HG03342 (cell line): ENCODE measurements at regions not wholly inside any gene's neighbourhood (a gene's known extent, or its start where the extent isn't known, plus 50 kb on each side); places are given as distances from the start of the nearest gene placed in this dataset.

ENCODE experiments used
- ATAC-seq: cut with Tn5 transposase; IDR thresholded peaks from one replicate; pipeline ENCODE4 v1.9.1; 2021; ENCODE audit warnings: mild to moderate bottlenecking, moderate library complexity; ENCODE audit not compliant: unreplicated experiment

DNA sequence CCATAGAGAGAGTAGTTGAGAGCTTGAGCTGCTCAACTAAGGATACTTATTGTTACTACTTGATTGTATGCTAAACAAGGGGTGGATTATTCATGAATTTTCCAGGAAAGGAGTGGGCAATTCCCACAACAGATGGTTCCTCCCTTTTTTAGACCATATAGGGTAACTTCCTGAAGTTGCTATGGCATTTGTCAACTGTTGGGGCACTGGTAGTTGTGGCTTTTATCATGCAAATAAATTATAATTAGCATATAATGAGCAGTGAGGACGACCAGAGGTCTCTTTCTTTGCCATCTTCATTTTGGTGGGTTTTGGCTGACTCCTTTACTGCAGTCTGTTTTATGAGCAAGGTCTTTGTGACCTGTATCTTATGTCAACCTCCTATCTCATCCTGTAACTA lies 1403.5 kb upstream of the PABPC4L start:
- ATAC-seq, result no peak

DNA sequence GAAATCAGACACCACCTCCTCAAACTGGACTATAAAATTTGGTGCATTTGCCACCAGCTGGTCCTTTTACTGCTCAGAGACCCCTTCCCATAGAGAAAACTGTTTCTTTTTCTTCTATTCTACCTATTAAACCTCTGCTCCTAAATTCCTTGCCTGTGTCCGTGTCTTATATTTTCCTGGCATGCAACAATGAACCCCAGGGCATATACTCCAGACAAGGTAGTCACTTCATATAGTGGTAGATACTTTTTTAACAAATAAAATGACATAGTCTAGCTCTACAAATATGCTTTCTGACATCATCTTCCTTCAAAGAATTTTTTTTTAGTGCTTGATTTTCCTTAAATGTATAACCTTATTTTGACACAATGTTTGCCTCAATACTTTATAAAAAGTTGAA lies 1402.9 kb upstream of the PABPC4L start:
- ATAC-seq, result no peak

DNA sequence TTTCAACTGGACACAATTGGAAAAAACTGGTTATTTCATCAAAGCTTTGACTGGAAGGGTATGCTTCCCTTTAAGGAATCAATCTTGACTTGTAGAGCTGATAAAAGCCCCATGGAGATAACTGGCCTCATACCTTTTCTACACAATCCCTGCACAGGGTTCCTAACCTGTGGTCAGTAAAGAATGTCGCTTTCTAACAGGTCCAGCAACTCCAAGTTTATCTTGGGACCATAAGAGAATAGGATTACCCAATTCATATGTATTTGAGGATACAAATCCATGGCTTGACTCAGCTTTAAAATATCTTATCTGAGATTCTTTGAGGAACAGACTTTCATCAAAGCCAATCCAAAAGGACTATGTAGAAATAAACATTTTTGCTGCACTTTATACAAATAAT lies 1399.8 kb upstream of the PABPC4L start:
- ATAC-seq, result no peak

DNA sequence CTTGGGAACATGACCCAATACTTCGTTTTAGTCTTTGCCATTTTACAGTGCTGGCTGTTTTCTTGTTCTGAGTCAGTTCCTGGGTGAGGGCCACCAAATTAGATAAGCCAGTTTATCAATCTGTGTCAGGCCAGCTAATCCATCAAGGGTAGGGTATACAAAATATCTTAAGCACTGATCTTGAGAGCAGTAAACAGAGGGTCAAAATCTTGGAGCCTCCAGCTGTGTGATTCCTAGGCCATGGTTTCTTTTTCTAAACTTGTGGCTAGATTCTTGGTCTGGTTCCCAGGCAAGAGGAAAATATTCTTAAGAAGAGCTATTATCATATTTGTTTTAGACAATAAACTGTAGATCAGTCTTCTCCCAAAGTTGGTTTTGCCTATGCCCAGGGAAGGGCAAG lies 1396.6 kb upstream of the PABPC4L start:
- ATAC-seq, result no peak

DNA sequence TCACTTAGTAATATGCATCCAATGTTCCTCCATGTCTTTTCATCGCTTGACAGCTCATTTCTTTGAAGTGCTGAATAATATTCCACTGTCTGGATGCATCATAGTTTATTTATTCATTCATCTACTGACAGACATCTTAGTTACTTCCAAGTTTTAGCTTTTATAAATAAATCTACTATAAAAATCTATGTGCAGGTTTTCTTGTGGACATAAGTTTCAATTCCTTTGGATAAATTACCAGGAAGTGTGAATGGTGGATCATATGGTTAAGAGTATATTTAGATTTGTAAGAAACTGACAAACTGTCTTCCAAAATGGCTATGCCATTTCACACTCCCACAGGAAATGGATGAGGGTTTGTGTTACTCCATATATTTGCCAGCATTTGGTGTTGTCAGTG lies 1392.9 kb upstream of the PABPC4L start:
- ATAC-seq, result no peak

DNA sequence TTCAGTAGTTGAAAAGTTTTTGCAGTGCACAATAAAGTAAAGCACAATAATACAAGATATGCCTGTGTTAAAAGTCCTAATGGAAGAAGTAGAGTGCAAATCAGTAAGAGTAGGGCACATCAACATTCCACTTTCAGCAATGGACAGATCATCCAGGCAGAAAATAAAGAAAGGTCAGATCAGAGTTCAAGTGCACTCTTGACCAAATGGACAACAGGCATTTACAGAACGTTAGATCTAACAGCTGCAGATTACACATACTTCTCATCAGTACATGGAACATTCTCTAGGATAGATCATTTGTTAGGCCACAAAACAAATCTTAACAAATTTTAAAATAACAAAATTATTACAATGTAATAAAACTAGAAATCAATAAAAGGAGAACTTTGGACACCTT lies 1373.5 kb upstream of the PABPC4L start:
- no peak for ATAC-seq

DNA sequence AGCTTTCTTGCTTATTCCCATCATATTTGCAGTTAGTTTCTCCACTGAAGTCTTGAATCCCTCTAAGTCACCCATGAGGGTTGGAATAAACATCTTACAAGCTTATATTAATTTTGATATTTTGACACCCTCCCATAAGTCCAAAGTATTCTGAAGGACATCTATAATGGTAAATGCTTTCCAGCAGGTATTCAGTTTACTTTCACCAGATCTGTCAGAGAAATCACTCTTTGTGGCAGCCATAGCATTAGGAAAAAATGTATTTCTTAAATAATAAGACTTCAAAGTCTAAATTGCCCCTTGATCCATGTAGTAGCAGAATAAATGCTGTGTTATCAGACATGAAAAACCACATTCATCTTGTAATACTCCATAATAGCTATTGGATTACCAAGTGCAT lies 1371.7 kb upstream of the PABPC4L start:
- ATAC-seq, result no peak

DNA sequence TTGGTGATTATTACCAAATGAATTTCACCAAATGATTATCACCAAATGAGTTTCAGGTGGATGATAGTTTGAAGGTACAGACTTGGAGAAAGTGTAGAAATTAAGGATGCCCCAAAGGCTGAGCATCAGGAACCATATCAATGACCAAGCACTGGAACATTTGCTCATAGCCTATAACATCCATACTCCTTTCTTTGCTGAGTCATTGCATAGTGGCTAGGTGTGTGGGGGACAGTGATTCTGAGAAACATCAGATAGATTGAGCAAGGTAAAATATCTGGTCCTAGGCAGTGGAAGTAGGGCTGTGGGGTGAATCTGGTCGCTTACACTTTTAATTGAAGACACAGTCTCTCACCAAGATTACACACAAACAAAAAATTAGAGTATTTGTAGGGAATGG lies 1362.5 kb upstream of the PABPC4L start:
- ATAC-seq, result no peak

DNA sequence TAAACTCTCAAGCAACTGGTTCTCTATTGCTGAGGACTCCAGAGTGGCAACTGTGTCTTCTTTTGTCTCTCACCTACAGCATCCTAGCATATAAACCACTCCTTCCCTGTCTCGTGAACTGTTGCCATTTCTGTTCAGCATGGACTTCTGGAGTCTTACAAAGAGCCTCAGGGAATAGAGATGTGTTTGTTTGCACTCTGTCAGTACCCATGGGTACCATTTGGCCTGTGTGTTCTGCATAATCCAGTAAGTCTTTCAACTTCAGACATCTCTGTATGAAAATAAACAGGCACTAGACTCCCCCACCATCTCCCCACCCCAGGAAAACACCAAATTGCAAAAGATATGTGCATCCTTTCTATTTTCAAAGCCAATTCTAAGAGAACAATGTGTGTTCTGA lies 1351.6 kb upstream of the PABPC4L start:
- ATAC-seq, result no peak

DNA sequence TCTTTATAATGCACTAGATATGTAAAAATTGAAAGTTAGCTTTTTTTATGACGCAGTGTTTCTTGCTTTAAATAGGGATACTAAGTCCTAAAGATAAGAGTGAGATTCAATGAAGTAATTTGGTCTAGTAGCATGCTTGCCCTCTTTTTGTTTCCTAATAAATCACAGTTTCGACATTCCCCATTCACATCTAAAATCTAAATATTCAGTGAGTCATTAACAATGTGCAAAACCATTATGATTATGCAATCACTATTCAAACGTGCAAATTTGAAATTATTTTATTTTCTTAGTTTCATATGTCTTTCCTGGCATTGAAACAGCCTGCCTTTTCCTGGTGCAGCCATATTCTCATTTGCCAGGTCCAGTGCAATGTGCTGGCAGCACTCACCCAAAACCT lies 1350.5 kb upstream of the PABPC4L start:
- no peak for ATAC-seq

DNA sequence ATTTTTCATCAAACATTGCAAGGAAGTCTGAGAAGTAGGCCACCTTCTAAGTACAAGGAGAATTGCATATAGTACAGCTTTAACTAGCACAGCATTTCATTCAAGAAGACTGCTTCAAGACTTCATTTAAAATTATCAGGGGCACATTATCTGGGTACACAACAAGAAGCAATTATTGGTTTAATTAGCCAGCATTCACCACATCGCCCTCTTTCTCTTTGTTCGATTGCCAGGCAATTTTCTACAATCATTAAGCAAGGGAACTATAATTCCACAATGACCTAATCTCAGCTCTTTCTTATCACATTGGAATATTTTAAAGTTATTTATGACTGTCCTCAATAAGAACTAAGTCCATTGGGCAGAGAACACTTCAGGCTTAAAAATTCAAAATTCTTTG lies 1347.1 kb upstream of the PABPC4L start:
- ATAC-seq, result no peak

DNA sequence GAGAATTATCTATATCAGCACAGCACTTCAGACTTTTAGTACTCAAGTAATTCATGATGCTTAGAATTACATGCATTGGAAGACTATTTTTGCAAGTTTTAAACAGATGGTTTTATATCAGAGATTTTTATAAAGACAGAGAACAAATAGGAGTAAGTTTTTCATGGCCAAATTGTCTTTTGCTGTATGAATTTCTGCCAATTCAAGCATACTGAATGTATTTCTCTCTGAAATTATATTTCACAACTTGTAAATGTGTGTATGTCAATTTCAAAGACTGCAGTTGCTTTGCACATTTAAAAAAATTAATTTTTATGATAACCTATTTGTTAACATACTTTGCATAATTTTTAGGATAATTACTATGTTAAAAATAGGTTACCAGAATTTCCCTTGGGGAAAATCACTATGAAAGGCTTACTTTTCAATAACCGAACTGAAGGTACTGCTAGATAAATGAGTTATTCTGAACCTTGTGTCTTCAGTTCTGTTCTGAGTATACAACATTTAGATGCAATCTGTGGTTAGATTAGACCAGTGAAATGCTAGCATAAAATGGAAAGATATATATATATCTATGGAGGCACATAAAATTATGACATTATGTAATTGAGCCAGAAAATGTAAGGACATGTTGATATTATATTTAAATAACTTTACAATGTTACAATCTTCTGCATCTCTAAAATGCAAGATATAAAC lies 1344.2 kb upstream of the PABPC4L start:
- no peak for ATAC-seq

DNA sequence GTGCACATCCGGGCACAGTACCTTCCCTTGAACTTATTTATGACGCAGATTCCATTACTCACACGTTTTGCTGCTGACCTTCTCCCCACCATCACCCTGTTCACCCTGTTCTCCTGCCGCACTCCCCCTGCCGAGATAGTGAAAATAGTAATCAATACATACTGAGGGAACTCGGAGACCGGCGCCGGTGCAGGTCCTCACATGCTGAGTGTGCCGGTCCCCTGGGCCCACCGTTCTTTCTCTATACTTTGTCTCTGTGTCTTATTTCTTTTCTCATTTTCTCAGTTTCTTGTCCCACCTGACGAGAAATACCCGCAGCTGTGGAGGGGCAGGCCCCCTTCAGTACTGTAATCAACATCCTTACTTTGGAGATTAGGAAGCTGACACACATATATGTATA lies 1337.1 kb upstream of the PABPC4L start:
- ATAC-seq, result no peak

DNA sequence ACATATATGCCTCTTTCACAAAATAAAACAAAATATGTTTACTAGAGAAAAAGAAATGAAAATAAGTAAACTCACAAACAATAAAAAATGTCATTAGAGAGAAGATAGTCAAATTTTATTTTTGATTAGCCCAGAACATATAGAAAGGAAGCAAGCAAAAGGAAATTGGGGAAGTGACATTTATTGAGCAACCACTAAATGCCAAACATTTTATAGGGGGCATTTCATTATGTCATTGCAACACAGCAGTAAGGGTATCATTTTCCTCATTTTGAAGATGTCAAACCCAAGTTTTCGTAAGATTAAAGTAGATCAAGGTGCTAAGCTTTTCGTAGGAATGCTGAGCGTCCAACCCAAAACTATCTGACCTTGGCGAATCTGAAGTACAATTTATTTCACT lies 1331.5 kb upstream of the PABPC4L start:
- no peak for ATAC-seq

DNA sequence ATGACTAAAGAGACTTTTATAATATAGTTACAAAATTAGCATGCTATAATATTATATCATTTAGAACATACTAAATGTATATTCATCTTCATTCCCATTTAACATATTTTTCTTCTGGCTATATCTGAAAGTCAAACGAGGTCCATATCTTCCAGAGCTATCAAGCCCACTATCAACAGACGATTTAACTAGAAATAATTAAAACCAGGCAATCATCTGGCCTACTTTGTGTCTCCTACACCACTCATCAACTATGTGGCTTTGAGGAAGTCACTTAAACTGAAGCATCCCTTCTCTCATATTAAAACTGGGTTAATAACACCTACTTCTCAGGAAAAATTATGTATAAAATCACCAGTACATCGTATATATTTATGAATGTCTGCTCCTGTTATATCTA lies 1330.5 kb upstream of the PABPC4L start:
- ATAC-seq, result no peak

DNA sequence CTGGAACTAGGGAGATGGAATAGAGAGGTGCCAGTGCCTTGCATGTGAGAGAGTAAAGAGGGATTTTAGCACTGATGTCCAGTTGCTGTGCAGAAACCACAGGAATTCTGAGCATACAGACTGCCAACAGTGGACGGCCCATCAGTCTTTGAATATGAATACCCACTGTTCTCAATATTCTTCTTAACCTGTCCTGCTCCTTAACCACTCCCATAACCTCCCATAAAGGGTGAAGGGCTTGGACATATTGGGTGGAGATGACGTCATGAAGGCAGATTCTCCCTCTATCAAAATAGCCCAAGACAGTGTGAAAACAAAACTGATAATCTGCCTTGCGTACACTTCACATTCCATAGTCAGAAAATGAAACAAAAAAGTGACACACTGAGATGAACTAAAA lies 1313.7 kb upstream of the PABPC4L start:
- ATAC-seq, result no peak

DNA sequence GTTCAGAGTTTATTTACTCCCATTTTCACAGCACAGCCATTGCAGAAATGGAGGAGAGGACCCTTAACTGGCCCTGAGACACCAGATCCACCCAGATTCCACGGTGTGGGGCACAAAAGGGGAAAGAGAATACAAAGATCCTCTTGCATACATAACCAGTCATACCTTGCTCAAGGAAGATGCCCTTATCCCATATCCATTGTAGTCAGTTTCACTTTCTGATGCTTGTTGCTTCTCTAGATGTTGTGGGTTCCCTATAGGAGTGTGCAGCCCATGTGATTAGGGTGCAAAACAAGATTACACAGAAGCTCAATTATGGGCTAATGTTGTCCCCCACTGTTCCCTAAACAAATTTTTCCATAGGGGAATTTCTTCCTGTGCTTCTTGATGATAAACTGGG lies 1309.0 kb upstream of the PABPC4L start:
- no peak for ATAC-seq

DNA sequence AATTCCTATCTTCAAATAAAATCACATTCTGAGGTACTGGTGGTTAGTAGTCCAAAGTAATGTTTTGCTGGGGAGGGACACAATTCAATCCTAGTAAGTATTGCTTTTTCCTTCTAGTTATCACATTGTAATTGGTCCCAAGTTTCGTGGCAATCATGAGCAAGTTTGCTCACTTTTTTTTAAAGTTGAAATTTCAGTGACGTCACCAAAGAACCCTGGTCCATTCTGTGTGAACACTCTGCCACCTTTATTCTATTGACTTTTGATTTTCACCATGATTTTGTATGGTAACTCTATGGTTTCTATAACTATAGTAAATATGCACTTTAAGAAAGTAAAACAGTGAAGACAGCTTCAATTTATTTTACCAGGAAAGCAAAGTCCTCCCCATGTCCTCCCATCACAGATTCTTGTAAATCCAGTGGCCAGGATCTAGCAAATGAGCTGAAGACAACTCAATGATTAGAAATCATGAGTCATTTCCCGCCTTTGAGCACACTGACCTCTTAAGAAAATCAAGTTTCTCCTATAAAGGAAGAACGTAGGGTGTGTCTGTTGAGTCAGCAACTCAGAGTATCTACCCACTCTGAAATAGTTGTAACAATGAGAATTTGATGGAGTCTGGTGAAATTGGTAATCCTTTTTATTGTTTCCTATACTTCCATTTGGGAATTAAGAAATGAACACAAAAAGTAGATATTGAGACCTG lies 1306.6 kb upstream of the PABPC4L start:
- no peak for ATAC-seq

DNA sequence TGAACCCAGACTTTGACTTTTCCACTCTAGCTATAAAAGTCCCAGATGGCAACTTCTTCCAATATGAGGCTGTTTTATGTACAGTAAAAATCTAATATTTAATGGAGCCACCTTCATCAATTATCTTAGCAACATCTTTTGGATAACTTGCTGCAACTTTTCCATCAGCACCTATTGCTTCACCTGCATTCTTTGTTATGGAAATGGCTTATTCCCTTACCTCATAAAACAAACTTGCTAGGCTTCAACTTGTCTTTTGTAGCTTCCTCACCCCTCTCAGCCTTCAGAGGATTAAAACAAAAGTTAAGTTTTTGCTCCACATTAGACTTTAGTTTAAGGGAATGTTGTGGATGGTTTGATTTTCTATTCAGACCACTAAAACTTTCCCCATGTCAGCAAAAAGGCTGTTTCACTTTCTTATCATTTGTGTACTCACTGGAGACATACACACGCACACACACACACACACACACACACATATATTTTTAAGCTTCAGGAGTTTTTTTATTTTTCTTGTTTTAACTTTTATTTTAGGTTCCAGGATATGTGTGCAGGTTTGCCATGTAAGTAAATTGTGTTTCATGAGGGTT lies 1296.1 kb upstream of the PABPC4L start:
- ATAC-seq, result no peak

DNA sequence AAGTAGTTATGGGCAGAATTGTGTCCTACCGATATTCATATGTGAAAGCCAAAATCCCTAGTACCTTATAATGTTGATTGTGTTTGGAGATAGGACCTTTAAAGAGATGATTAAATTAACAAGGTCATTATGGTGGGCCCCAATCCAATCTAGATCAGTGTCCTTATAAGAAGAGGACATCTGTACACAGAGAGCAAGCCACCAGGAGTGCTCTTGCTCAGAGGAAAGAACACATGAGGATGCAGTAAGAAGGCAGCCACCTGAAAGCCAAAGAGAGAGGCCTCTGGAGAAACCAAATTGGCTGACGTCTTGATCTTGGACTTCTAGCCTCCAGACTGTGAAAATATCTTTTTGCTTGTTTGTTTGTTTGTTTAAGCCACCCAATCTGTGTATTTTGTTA lies 1290.8 kb upstream of the PABPC4L start:
- no peak for ATAC-seq

DNA sequence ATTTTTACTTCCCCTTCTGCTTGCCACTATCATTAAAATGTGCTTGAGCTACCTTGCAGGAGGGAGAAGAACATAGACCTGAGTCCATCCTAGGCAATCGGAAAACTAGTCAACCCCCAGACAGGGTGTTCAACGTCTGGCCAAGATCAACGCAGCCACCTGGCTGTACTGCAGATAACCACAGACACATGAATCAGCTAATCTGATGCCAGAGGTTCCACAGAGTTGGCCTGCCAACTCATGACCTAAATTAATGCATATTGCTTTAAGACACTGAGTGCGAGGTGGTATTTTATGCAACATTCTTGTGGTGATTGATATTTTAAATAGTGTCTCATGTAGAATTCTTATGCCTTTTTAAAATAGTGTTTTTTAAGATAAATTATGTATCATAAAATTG lies 1283.8 kb upstream of the PABPC4L start:
- ATAC-seq, result no peak

DNA sequence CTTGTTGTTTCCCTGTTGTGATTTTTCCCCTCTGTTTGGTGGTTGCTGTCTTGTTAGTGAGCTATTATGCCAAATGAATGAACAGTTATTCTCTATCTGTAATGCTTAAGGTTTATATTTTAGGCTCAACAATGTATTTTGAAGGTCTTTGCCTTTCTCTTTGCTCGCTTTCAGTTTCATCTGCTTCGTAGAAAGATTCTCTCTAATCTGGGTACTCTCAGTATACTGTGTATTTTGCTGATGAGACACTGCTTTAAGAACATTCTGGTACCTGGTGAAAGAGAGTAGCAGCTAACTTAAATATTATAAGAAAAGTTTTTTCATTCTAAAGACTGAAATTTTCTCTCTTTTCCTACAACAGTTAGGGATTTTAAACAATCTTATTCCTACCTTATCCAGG lies 1274.7 kb upstream of the PABPC4L start:
- ATAC-seq, result no peak

DNA sequence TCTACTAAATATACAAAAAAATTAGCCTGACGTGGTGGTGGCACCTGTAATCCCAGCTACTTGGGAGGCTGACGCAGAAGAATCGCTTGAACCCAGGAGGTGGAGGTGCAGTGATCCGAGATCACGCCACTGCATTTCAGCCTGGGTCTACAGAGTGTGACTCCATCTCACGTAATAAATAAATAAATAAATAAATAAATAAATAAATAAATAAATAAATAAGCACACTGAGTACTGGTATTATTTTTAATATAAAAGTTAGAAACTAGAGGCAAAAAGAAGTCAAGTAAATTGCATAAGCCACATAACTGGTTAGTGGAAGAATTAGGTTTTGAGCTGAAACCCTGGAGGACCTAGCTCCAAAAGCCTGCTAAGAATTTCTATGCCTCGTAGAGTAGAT lies 1262.7 kb upstream of the PABPC4L start:
- ATAC-seq, result no peak
